ENCODE measurements at regions not wholly inside any gene's neighbourhood (a gene's known extent, or its start where the extent isn't known, plus 50 kb on each side); places are given as distances from the start of the nearest gene placed in this dataset.

GRCh38 chr9:556199-556598 lies 285.3 kb upstream of the DMRT1 start:
- no peak for DNase-seq
- Histone ChIP-seq H3K36me3 (no peaks in the 10 kb centered on the region), H3K27me3 (no peaks in the 10 kb centered on the region), H3K9me3 (no peaks in the 10 kb centered on the region), H3K4me1 (peaks cover 5 to 40% (median 21%) of the 10 kb centered on the region in 4 donors), H3K4me3 (no peak overlapping the region), H3K27ac (no peak overlapping the region)
- 62 to 84% (median 75%) methylated on average over 3 of the region's 3 CpGs for WGBS, 5 donors
- intact Hi-C loops (cut with DNase I; ENCODE audit: low total_unique reads), result no loop called here
- TF ChIP-seq POLR2A (IDR thresholded peaks at IDR 0.05), result no peak

GRCh38 chr9:556675-557074 lies 284.8 kb upstream of the DMRT1 start:
- TF ChIP-seq CTCF (IDR thresholded peaks at IDR 0.05), result no peak
- TF ChIP-seq POLR2A (IDR thresholded peaks at IDR 0.05), result no peak
- TF ChIP-seq EP300 (IDR thresholded peaks at IDR 0.05), result no peak
- no peak for TF ChIP-seq POLR2AphosphoS5 (IDR thresholded peaks at IDR 0.05)
- H3K4me1 ChIP-seq, result peaks cover 5 to 39% (median 20%) of the 10 kb centered on the region in 4 donors
- intact Hi-C loops (cut with DNase I; ENCODE audit: low total_unique reads), result no loop called here
- no peak for DNase-seq
- H3K9me3 ChIP-seq, result no peaks in the 10 kb centered on the region
- no peak overlapping the region for H3K4me3 ChIP-seq
- no peaks in the 10 kb centered on the region for H3K27me3 ChIP-seq
- H3K27ac ChIP-seq, result no peak overlapping the region
- H3K36me3 ChIP-seq, result no peaks in the 10 kb centered on the region
- WGBS, 5 donors, result 42 to 64% (median 51%) methylated on average over 2 of the region's 2 CpGs

GRCh38 chr9:557601-558201 lies 283.8 kb upstream of the DMRT1 start:
- Histone ChIP-seq H3K27me3 (no peaks in the 10 kb centered on the region), H3K9me3 (no peaks in the 10 kb centered on the region), H3K36me3 (no peaks in the 10 kb centered on the region), H3K4me3 (no peak overlapping the region), H3K27ac (no peak overlapping the region), H3K4me1 (peaks cover 4 to 29% (median 12%) of the 10 kb centered on the region in 4 donors)
- TF ChIP-seq POLR2AphosphoS5 (IDR thresholded peaks at IDR 0.05), result no peak
- no peak for TF ChIP-seq POLR2A (IDR thresholded peaks at IDR 0.05)
- TF ChIP-seq CTCF (IDR thresholded peaks at IDR 0.05), result no peak
- no peak for TF ChIP-seq EP300 (IDR thresholded peaks at IDR 0.05)
- intact Hi-C loops (cut with DNase I; ENCODE audit: low total_unique reads), result no loop called here
- DNase-seq, result no peak
- WGBS, 5 donors, result 87 to 96% (median 93%) methylated on average over 9 of the region's 9 CpGs

DNA sequence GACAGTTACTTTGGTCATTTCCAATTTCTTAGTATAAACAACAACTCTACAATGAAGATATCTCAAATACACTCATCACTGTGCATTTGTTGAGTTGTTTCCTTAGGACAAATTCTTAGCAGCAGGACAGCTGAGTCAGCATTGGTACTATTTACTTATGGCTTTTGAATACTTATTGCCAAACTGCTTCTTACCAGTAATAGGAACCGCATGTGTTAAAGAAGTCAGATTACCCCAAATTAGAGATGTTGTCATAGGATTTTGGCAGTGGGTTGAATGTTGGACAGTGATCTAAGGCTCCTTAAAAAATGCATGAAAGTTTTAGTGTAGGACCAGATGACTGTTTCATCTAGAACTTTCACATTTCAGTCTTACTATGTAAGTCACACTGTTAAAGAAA lies 280.1 kb upstream of the DMRT1 start:
- TF ChIP-seq EP300 (IDR thresholded peaks at IDR 0.05) (no peak), POLR2A (IDR thresholded peaks at IDR 0.05) (no peak), CTCF (IDR thresholded peaks at IDR 0.05) (no peak), POLR2AphosphoS5 (IDR thresholded peaks at IDR 0.05) (no peak)
- H3K27me3 ChIP-seq, result no peaks in the 10 kb centered on the region
- H3K9me3 ChIP-seq, result no peaks in the 10 kb centered on the region
- H3K4me3 ChIP-seq, result no peak overlapping the region
- WGBS, 5 donors, result 28 to 52% (median 31%) methylated on average over 1 of the region's 1 CpG
- H3K36me3 ChIP-seq, result no peaks in the 10 kb centered on the region
- intact Hi-C loops (cut with DNase I; ENCODE audit: low total_unique reads), result no loop called here
- peaks cover 0 to 12% (median 2%) of the 10 kb centered on the region in 4 donors for H3K4me1 ChIP-seq
- H3K27ac ChIP-seq, result no peak overlapping the region
- peak in 1 of 2 donors; percentile 59 for DNase-seq

DNA sequence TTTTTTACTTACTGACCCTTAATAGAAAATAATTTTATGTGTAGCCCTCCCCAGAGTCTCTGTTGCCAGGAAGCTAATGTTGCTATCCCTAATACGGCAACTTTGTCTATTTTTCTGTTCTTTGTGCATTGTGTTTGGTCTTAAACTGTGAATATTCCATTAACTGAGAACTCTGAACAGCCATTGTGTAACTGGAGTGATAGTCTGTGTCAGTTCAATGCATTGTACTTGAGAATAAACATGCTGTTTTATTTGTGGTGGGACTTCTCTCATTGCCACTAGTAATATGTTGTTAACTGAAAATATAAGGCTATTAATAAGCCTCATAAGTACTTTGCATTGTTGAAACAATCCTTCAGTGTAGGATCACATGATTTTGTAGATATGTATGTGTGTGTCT lies 278.3 kb upstream of the DMRT1 start:
- Histone ChIP-seq H3K4me1 (peaks cover 0 to 13% (median 4%) of the 10 kb centered on the region in 4 donors), H3K4me3 (no peak overlapping the region), H3K27ac (no peak overlapping the region), H3K36me3 (no peaks in the 10 kb centered on the region), H3K27me3 (no peaks in the 10 kb centered on the region), H3K9me3 (no peaks in the 10 kb centered on the region)
- TF ChIP-seq POLR2AphosphoS5 (IDR thresholded peaks at IDR 0.05), result no peak
- no peak for TF ChIP-seq CTCF (IDR thresholded peaks at IDR 0.05)
- TF ChIP-seq EP300 (IDR thresholded peaks at IDR 0.05), result no peak
- TF ChIP-seq POLR2A (IDR thresholded peaks at IDR 0.05), result no peak
- no peak for DNase-seq
- 78 to 95% (median 86%) methylated on average over 1 of the region's 1 CpG for WGBS, 5 donors
- intact Hi-C loops (cut with DNase I; ENCODE audit: low total_unique reads), result no loop called here
